Stimulated activated naive B cell treated with anti-CD40 and anti-IgM and Interleukin-4, amounts not matched to agents 10 μg/mL and 1 μg/mL and 100 μg/mL, for 72 hours (primary cell): ENCODE measurements at regions not wholly inside any gene's neighbourhood (a gene's known extent, or its start where the extent isn't known, plus 50 kb on each side); places are given as distances from the start of the nearest gene placed in this dataset.

Experiments used
- ATAC-seq, 2 donors: fragments of 150-1000 bp; cut with Tn5 transposase; replicated peaks; 2 replicates each; pipeline ENCODE4 v1.10.0; 2021; ENCODE audit warnings: moderate library complexity in 1 of 2
- DNase-seq: peaks from one replicate; pipeline ENCODE4 v3.0.0; 2021
- H3K27ac Mint-ChIP-seq: one replicate; pipeline ENCODE4 v1.8.0; 2022; ENCODE audit warnings: mild to moderate bottlenecking, mixed read lengths
- H3K27me3 Mint-ChIP-seq, 2 donors: one replicate each; pipeline ENCODE4 v1.8.0; 2022; ENCODE audit warnings: mixed read lengths in 2 of 2
- H3K36me3 Mint-ChIP-seq, 2 donors: one replicate each; pipeline ENCODE4 v1.8.0; 2022; ENCODE audit warnings: mixed read lengths in 2 of 2, mild to moderate bottlenecking in 1 of 2
- H3K4me1 Mint-ChIP-seq, 2 donors: one replicate each; pipeline ENCODE4 v1.8.0; 2022; ENCODE audit warnings: mixed read lengths in 2 of 2, mild to moderate bottlenecking in 1 of 2
- H3K4me3 Mint-ChIP-seq, 2 donors: one replicate each; pipeline ENCODE4 v1.8.0; 2022; ENCODE audit warnings: mild to moderate bottlenecking in 2 of 2, mixed read lengths in 2 of 2, moderate library complexity in 1 of 2
- H3K9me3 Mint-ChIP-seq, 2 donors: one replicate each; pipeline ENCODE4 v1.8.0; 2022; ENCODE audit warnings: mixed read lengths in 2 of 2, mild to moderate bottlenecking in 1 of 2

GRCh38 chr17:77307479-77308198, 166.9 kb downstream of the SEC14L1 start:
- DNase-seq: no peak
- Mint-ChIP-seq H3K4me3 (no peak overlapping the region), H3K4me1 (peaks cover 43 to 49% of the 10 kb centered on the region in 2 donors), H3K27ac (no peak overlapping the region), H3K9me3 (no peaks in the 10 kb centered on the region), H3K36me3 (peaks cover 11 to 36% of the 10 kb centered on the region in 2 donors), H3K27me3 (no peaks in the 10 kb centered on the region)
- ATAC-seq: no peak

DNA sequence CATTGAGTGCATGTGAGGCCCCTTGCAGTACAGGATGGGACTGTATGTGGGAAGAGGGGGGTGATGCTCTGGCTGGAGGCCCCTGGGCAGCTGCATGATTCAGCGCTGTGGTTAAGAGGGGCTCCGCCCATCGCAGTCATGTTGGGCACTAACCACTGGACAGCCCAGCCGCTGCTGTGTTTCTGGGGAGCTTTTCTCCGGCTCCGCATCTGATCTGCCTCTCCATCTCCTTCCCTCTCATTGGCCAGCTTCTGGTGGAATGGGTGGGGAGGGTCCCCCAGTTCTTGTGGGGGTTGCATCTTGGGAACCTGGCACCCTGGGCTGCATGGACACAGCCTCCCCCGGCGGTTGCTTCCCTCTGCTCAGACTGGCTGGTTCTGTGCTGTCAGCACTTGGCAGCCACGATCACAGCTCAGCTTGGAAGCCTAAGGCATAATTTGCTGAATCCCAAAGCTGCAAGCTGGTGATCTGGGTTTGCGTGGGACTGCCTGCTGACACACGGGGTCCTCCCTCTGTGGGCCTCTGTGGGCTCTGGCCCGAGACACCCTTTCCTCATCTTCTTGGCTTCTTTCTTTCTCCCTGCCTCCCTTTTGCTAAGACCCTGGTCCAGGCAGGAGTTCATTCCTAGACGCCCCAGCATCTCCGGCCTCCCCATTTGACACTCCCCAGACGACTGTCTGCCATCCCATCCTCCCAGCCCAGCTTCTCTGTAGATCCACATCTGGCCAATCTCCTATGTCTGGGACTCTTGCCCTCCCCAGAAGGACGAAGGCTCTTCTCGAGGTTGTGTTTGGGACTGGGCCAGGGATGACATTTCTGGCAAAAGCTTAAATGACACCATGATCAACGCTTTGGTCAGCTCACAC, 168.3 kb downstream of the SEC14L1 start:
- DNase-seq (no peak), ATAC-seq (no peak)
- peaks cover 43 to 46% of the 10 kb centered on the region in 2 donors for H3K4me1 Mint-ChIP-seq
- H3K4me3 Mint-ChIP-seq: no peak overlapping the region
- no peaks in the 10 kb centered on the region for H3K27me3 Mint-ChIP-seq
- peaks cover 11 to 36% of the 10 kb centered on the region in 2 donors for H3K36me3 Mint-ChIP-seq
- no peak overlapping the region for H3K27ac Mint-ChIP-seq
- no peaks in the 10 kb centered on the region for H3K9me3 Mint-ChIP-seq

DNA sequence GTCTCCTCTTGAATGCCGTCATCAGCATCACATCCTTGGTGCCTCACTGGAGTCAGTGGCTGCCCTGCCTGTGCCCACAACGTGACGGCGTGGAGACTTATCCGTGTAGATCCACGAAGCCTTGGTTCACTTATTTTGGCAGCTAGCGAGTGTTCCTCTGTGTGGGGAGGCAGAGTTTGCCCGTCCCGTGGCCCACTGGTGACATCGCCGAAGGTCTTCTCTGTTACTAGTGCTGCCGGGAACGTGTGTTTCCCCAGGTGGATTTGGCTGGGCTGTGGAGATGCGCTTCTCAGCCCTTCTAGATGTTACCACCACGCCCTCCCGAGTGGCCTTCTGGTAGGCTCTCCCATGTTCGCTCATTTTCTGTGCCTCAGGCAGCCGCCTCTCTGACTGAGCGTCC, 169.6 kb downstream of the SEC14L1 start:
- no peaks in the 10 kb centered on the region for H3K9me3 Mint-ChIP-seq
- H3K27me3 Mint-ChIP-seq: no peaks in the 10 kb centered on the region
- no peak overlapping the region for H3K4me3 Mint-ChIP-seq
- DNase-seq: no peak
- peaks cover 32 to 35% of the 10 kb centered on the region in 2 donors for H3K4me1 Mint-ChIP-seq
- ATAC-seq: no peak
- H3K27ac Mint-ChIP-seq: no peak overlapping the region
- peaks cover 11 to 36% of the 10 kb centered on the region in 2 donors for H3K36me3 Mint-ChIP-seq

- no peak for DNase-seq
- no peak overlapping the region for H3K27ac Mint-ChIP-seq
- H3K27me3 Mint-ChIP-seq: no peaks in the 10 kb centered on the region
- no peak overlapping the region for H3K4me3 Mint-ChIP-seq
- H3K36me3 Mint-ChIP-seq: peaks cover 11 to 36% of the 10 kb centered on the region in 2 donors
- H3K9me3 Mint-ChIP-seq: no peaks in the 10 kb centered on the region
- ATAC-seq: peak; percentile 51 to 58
- H3K4me1 Mint-ChIP-seq: peaks cover 33 to 37% of the 10 kb centered on the region in 2 donors
These were observed 170.7 kb downstream of the SEC14L1 start for GRCh38 chr17:77311371-77311981.

GRCh38 chr17:77312061-77312701, 171.4 kb downstream of the SEC14L1 start:
- H3K27ac Mint-ChIP-seq: no peak overlapping the region
- no peaks in the 10 kb centered on the region for H3K9me3 Mint-ChIP-seq
- peak in 1 of 2 donors; percentile 19 for ATAC-seq
- DNase-seq: no peak
- H3K4me3 Mint-ChIP-seq: no peak overlapping the region
- H3K27me3 Mint-ChIP-seq: no peaks in the 10 kb centered on the region
- H3K36me3 Mint-ChIP-seq: peaks cover 9 to 31% of the 10 kb centered on the region in 2 donors
- peaks cover 29 to 37% of the 10 kb centered on the region in 2 donors for H3K4me1 Mint-ChIP-seq

- Mint-ChIP-seq H3K27ac (no peak overlapping the region), H3K36me3 (peaks cover 9 to 25% of the 10 kb centered on the region in 2 donors), H3K9me3 (no peaks in the 10 kb centered on the region), H3K4me3 (no peak overlapping the region), H3K27me3 (no peaks in the 10 kb centered on the region), H3K4me1 (peaks cover 28 to 39% of the 10 kb centered on the region in 2 donors)
- no peak for ATAC-seq
- no peak for DNase-seq
These were observed 172.2 kb downstream of the SEC14L1 start for GRCh38 chr17:77312786-77313599.

- Mint-ChIP-seq H3K36me3 (peaks cover 9 to 26% of the 10 kb centered on the region in 2 donors), H3K4me3 (no peak overlapping the region), H3K27ac (no peak overlapping the region), H3K4me1 (peaks cover 34 to 48% of the 10 kb centered on the region in 2 donors), H3K9me3 (no peaks in the 10 kb centered on the region), H3K27me3 (no peaks in the 10 kb centered on the region)
- no peak for DNase-seq
- no peak for ATAC-seq
These were observed 173.1 kb downstream of the SEC14L1 start for GRCh38 chr17:77313831-77314230.

DNA sequence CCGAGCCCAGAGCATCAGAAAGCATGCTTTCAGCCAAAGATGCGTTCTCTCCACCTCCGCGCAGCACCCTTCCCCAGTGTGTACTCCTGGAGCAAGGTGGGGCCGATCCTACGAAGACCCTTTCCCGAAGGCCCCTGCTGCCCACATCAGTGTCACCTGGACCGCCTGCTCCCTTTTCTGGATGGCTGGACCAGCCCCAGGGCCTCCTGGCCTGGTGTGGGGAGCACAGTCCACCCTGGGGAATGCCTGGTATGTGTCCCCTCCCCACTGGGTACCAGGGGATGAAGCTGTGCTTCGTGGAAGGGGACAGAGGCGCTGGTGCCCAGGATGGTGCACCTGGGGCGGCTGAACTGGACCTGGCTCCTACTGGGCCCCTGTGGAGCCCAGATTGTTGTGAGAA, 173.8 kb downstream of the SEC14L1 start:
- H3K27me3 Mint-ChIP-seq: no peaks in the 10 kb centered on the region
- no peaks in the 10 kb centered on the region for H3K9me3 Mint-ChIP-seq
- H3K4me3 Mint-ChIP-seq: no peak overlapping the region
- peaks cover 11 to 25% of the 10 kb centered on the region in 2 donors for H3K36me3 Mint-ChIP-seq
- no peak for ATAC-seq
- H3K4me1 Mint-ChIP-seq: peaks cover 42 to 55% of the 10 kb centered on the region in 2 donors
- DNase-seq: no peak
- peak overlapping the region; percentile 42 for H3K27ac Mint-ChIP-seq

GRCh38 chr17:77315010-77315409, 174.2 kb downstream of the SEC14L1 start:
- peaks cover 12 to 25% of the 10 kb centered on the region in 2 donors for H3K36me3 Mint-ChIP-seq
- H3K4me3 Mint-ChIP-seq: no peak overlapping the region
- peak overlapping the region; percentile 42 for H3K27ac Mint-ChIP-seq
- H3K4me1 Mint-ChIP-seq: peaks cover 44 to 59% of the 10 kb centered on the region in 2 donors
- ATAC-seq (no peak), DNase-seq (no peak)
- no peaks in the 10 kb centered on the region for H3K9me3 Mint-ChIP-seq
- H3K27me3 Mint-ChIP-seq: no peaks in the 10 kb centered on the region

DNA sequence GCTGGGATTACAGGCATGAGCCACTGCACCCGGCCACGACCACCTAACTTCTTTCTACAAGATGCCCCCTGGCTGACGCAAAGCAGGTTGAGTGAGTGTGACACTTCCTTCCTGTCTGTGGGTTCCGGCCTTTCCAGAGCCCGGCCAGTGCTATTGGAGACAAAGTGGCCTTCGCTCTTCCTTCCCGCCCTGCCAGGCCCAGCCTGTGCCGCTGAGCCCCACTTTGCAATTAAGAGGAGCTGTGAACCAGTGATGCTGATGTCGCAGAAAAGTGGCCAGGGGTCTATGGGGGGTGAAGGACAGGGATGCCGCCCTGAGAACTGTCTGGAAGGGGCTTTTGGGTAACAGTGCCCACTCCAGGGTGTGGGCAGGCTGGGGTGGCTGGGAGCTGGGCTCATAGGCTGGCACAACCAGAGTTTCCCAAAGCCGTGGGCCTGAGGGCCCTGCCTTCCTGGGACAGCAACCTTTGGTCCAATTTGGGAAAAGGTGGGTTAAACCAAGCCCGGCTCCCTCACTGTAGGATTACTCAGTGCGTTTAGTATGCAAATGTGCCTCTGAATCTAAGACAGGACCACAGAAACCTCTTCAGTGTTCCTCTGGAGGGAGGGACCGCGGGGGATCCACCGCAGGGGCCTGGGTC, 174.9 kb downstream of the SEC14L1 start:
- H3K4me3 Mint-ChIP-seq: no peak overlapping the region
- H3K27ac Mint-ChIP-seq: no peak overlapping the region
- H3K4me1 Mint-ChIP-seq: peaks cover 39 to 63% of the 10 kb centered on the region in 2 donors
- DNase-seq (no peak), ATAC-seq (no peak)
- no peaks in the 10 kb centered on the region for H3K27me3 Mint-ChIP-seq
- no peaks in the 10 kb centered on the region for H3K9me3 Mint-ChIP-seq
- H3K36me3 Mint-ChIP-seq: peaks cover 12 to 23% of the 10 kb centered on the region in 2 donors

- ATAC-seq (no peak), DNase-seq (no peak)
- Mint-ChIP-seq H3K4me3 (no peak overlapping the region), H3K27me3 (no peaks in the 10 kb centered on the region), H3K4me1 (peaks cover 35 to 63% of the 10 kb centered on the region in 2 donors), H3K27ac (no peak overlapping the region), H3K9me3 (no peaks in the 10 kb centered on the region), H3K36me3 (peaks cover 10 to 18% of the 10 kb centered on the region in 2 donors)
These were observed 175.4 kb downstream of the SEC14L1 start for GRCh38 chr17:77316191-77316641.

GRCh38 chr17:77316651-77317050, 175.9 kb downstream of the SEC14L1 start:
- Mint-ChIP-seq H3K9me3 (no peaks in the 10 kb centered on the region), H3K4me3 (no peak overlapping the region), H3K36me3 (peaks cover 6 to 14% of the 10 kb centered on the region in 2 donors), H3K27me3 (no peaks in the 10 kb centered on the region), H3K27ac (no peak overlapping the region), H3K4me1 (peaks cover 33 to 63% of the 10 kb centered on the region in 2 donors)
- ATAC-seq: no peak
- DNase-seq: no peak
